Activated naive CD8-positive, alpha-beta T cell treated with anti-CD3 and anti-CD28 coated beads for 36 hours (primary cell): ENCODE measurements at regions not wholly inside any gene's neighbourhood (a gene's known extent, or its start where the extent isn't known, plus 50 kb on each side); places are given as distances from the start of the nearest gene placed in this dataset.
"Not testable (repeated sequence)": the region's sequence is repeated elsewhere in the genome, so short reads cannot be mapped to it uniquely, and the experiment has no call there.

Experiments
- DNase-seq: peaks from one replicate; pipeline ENCODE4 v3.0.0; 2021
- H3K27ac Mint-ChIP-seq: one replicate; pipeline ENCODE4 v1.8.0; 2022; ENCODE audit warnings: mild to moderate bottlenecking, moderate library complexity, mixed read lengths
- H3K27me3 Mint-ChIP-seq: one replicate; pipeline ENCODE4 v1.8.0; 2022; ENCODE audit warnings: mild to moderate bottlenecking, mixed read lengths
- H3K36me3 Mint-ChIP-seq: one replicate; pipeline ENCODE4 v1.8.0; 2021; ENCODE audit warnings: mild to moderate bottlenecking, mixed read lengths
- H3K4me1 Mint-ChIP-seq: one replicate; pipeline ENCODE4 v1.8.0; 2021; ENCODE audit warnings: mixed read lengths
- H3K4me3 Mint-ChIP-seq: one replicate; pipeline ENCODE4 v1.8.0; 2022; ENCODE audit warnings: mild to moderate bottlenecking, moderate library complexity, mixed read lengths
- H3K9me3 Mint-ChIP-seq: one replicate; pipeline ENCODE4 v1.8.0; 2022; ENCODE audit warnings: mixed read lengths

DNA sequence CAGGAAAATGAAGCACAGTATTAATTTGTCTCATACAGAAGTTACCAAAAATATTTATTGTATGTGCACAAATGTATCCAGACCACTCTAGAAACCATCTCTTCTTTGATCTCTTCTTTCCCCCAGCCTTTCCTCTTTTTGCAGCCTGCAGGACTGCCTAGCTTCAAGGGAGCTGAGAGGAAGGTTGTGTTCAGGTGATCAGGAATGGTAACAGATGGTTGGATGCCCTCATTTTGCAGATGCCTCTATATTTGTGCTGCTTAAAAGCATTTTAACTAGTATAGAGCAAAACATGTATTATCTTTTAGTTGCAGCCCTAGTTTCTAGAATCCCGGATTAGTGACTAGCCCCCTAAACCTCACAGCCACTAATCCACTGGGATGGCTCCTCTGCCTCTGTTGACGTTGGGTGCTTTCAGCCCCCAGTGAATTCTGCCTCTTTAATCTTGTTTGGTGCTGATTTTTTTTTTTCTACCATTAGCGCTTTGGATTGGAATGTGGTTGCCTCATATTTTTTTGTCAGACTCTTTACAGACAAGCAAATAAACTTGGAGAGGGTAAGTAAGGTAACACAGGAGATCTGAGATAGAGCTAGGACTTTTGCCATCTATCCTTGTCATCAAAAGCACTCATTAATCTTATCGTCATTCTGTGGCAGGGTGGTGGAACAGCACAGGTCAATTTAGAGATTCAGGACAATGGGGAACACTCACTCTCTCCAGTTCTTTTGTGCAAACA lies 103.8 kb upstream of the NDUFV2 start:
- H3K27ac Mint-ChIP-seq: no peak overlapping the region
- no peak for DNase-seq
- no peak overlapping the region for H3K4me3 Mint-ChIP-seq
- peaks cover 21% of the 10 kb centered on the region for H3K27me3 Mint-ChIP-seq
- H3K36me3 Mint-ChIP-seq: no peaks in the 10 kb centered on the region
- no peaks in the 10 kb centered on the region for H3K4me1 Mint-ChIP-seq
- peaks cover 9% of the 10 kb centered on the region for H3K9me3 Mint-ChIP-seq

DNA sequence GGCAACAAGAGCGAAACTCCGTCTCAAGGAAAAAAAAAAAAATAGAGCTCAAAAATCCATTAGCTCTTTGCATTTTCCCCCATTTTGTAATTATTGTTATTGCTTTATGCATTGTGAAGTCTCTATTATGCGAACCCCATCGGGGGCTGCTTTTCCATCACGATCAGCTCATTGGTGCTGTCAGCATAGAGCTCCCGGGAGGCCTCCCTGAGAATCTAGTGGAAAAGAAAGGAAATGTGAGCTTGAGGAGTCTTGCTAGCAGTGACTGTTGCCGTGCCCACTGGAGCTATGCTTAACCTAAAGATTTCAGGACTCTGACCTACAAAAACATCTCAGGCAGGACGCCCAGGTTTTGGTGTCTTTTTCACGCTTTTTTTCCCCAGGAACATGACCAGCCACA lies 102.6 kb upstream of the NDUFV2 start:
- Mint-ChIP-seq H3K9me3 (peaks cover 9% of the 10 kb centered on the region), H3K4me3 (no peak overlapping the region), H3K36me3 (no peaks in the 10 kb centered on the region), H3K27me3 (peaks cover 21% of the 10 kb centered on the region), H3K27ac (no peak overlapping the region), H3K4me1 (no peaks in the 10 kb centered on the region)
- no peak for DNase-seq

DNA sequence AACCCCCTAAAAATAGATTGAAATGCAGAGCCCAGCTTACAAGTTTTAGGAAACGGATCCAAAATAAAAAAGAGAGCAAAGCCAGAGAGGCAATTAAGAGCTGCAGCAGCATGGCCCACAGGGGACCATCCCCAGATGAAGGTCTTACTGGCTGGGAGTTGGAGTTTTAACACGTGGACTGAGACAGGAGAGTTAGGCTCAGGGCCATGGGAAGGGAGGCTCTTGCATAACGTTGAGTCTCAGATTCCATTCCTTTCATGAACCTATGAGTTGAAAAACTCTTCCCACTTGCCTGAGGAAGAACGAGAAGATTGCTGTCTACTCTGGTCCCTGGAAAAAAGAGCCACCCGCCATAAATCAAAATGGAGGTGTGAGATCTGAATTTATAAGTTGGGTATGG lies 101.8 kb upstream of the NDUFV2 start:
- H3K27ac Mint-ChIP-seq: no peak overlapping the region
- H3K4me1 Mint-ChIP-seq: no peaks in the 10 kb centered on the region
- no peak for DNase-seq
- peaks cover 9% of the 10 kb centered on the region for H3K9me3 Mint-ChIP-seq
- H3K27me3 Mint-ChIP-seq: peaks cover 21% of the 10 kb centered on the region
- H3K4me3 Mint-ChIP-seq: no peak overlapping the region
- H3K36me3 Mint-ChIP-seq: no peaks in the 10 kb centered on the region

DNA sequence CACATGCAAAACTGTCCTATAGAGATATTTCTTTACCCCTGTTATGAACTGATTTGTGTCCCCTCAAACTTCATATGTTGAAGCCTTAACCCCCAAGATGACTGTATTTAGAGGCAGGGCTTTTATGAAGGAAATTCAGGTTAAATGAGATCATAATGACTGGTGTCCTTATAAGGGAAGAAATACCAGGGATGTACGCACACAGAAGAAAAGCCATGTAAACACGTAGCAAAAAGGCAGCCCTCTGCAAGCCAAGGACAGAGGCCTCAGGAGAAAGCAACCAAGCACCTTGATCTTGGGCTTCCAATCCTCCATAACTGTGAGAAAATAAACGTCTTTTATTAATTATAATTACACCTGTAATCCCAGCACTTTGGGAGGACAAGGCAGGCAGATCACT lies 101.3 kb upstream of the NDUFV2 start:
- Mint-ChIP-seq H3K4me3 (no peak overlapping the region), H3K27ac (no peak overlapping the region), H3K36me3 (no peaks in the 10 kb centered on the region), H3K27me3 (peaks cover 21% of the 10 kb centered on the region), H3K4me1 (no peaks in the 10 kb centered on the region), H3K9me3 (peaks cover 9% of the 10 kb centered on the region)
- DNase-seq: no peak

DNA sequence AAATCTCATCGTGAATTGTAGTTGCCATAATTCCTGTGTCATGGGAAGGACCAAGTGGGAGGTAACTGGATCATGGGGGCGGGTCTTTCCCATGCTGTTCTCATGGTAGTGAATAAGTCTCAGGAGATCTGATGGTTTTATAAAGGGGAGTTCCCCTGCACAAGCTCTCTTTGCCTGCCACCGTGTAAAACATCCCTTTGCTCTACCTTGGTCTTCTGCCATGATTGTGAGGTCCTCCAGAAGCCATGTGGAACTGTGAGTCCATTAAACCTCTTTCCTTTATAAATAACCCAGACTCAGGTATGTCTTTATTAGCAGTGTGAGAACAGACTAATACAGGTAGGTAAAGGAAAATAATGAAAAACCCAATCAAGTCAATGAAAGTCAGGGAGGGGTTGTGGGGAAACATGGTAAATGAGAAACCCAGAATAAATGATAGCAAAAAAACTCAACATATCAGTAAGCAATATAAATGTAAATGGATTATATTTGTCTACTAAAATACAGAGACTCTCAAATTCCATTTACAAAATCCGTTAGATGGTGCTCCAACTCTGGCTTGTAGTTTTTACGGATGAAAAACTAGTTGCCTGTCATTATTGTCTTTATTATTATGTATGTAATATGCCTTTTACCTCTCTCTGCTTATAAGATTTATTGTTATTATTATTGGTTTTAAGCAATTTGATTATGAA lies 98.9 kb upstream of the NDUFV2 start:
- no peaks in the 10 kb centered on the region for H3K4me1 Mint-ChIP-seq
- H3K9me3 Mint-ChIP-seq: peaks cover 9% of the 10 kb centered on the region
- DNase-seq: no peak
- H3K27ac Mint-ChIP-seq: no peak overlapping the region
- no peak overlapping the region for H3K4me3 Mint-ChIP-seq
- no peaks in the 10 kb centered on the region for H3K36me3 Mint-ChIP-seq
- peaks cover 25% of the 10 kb centered on the region for H3K27me3 Mint-ChIP-seq

DNA sequence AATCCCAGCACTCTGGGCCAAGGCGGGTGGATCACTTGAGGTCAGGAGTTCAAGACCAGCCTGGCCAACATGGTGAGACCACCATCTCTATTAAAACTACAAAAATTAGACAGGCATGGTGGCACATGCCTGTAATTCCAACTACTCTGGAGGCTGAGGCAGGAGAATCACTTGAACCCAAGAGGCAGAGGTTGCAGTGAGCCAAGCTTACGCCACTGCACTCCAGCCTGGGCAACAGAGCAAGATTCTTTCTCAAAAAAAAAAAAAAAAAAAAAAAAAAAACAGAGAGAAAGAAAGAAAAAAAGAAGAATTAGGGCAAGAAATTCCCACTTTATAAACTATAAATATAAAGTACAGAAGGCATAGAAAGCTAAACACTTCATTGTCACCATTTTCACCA lies 98.2 kb upstream of the NDUFV2 start:
- DNase-seq, H3K27ac Mint-ChIP-seq, H3K9me3 Mint-ChIP-seq, H3K4me3 Mint-ChIP-seq, H3K36me3 Mint-ChIP-seq, H3K4me1 Mint-ChIP-seq: not testable (repeated sequence)
- H3K27me3 Mint-ChIP-seq: peaks cover 27% of the 10 kb centered on the region

DNA sequence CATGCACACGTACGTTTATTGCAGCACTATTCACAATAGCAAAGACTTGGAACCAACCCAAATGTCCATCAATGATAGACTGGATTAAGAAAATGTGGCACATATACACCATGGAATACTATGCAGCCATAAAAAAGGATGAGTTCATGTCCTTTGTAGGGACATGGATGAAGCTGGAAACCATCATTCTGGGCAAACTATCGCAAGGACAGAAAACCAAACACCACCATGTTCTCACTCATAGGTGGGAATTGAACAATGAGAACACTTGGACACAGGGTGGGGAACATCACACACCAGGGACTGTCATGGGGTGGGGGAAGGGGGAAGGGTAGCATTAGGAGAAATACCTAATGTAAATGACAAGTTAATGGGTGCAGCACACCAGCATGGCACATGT lies 94.8 kb upstream of the NDUFV2 start:
- H3K4me1 Mint-ChIP-seq, DNase-seq, H3K4me3 Mint-ChIP-seq, H3K9me3 Mint-ChIP-seq, H3K27ac Mint-ChIP-seq, H3K36me3 Mint-ChIP-seq: not testable (repeated sequence)
- H3K27me3 Mint-ChIP-seq: peaks cover 16% of the 10 kb centered on the region

DNA sequence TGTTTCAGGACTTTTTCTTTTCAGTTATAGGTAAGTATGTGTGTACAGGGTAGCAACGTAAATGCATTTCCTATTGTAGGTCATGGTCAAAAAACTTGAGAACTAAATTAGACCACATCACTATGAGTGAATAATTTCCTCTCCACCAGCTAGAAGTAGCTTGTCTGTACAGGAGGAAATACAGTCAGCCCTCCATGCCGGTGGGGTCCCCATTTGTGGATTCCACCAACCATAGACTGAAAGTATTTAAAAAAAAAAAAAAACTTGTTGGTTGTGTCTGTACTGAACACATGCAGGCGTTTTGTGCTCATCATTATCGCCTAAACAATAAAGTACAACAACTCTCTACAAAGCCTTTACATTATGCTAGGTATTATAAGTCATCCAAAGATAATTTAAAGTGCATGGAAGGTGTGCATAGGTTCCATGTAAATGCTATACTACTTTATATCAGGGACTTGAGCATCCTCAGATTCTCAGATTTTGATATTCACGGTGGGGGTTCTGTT lies 94.2 kb upstream of the NDUFV2 start:
- peaks cover 2% of the 10 kb centered on the region for H3K9me3 Mint-ChIP-seq
- no peak overlapping the region for H3K27ac Mint-ChIP-seq
- no peak for DNase-seq
- no peaks in the 10 kb centered on the region for H3K4me1 Mint-ChIP-seq
- peaks cover 16% of the 10 kb centered on the region for H3K27me3 Mint-ChIP-seq
- no peak overlapping the region for H3K4me3 Mint-ChIP-seq
- no peaks in the 10 kb centered on the region for H3K36me3 Mint-ChIP-seq

DNA sequence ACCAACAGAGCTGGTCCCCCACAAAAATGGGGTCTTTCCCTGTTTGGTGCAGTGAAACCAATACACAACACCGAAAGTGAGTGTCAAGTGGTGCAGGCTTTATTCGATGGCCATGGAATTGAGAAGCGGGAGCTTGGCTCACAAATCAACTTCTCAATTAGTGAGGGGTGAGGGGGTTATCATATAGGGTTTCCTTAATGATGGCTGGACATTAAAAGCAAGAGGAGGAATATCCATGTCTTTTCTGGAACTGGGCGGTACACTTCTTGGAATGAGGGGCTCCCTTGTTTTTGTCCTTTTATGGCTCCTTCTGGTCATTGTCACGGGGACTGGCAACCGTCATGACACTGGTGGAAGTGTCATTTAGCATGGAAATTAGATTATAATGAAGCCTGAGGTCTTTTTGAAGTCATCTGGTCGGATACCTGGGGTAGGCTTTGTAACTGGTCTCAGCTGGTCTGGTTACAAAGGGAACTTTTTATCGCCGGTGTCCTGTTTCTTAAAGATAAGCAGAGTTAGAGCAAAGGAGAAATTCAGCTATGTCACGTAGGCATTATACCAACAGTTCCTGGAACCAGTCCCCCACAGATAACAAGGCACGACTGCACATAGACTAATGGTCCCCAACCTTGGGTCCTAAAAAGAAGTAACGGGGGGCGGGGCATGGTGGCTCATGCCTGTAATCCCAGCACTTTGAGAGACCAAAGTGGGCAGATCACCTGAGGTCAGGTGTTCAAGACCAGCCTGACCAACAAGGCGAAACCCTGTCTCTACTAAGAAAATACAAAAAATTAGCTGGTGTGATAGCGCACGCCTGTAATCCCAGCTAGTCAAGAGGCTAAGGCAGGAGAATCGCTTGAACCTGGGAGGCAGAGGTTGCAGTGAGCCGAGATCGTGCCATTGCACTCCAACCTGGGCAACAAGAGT lies 93.5 kb upstream of the NDUFV2 start:
- no peaks in the 10 kb centered on the region for H3K36me3 Mint-ChIP-seq
- H3K4me1 Mint-ChIP-seq: no peaks in the 10 kb centered on the region
- peaks cover 16% of the 10 kb centered on the region for H3K27me3 Mint-ChIP-seq
- no peak for DNase-seq
- no peak overlapping the region for H3K27ac Mint-ChIP-seq
- no peaks in the 10 kb centered on the region for H3K9me3 Mint-ChIP-seq
- no peak overlapping the region for H3K4me3 Mint-ChIP-seq

DNA sequence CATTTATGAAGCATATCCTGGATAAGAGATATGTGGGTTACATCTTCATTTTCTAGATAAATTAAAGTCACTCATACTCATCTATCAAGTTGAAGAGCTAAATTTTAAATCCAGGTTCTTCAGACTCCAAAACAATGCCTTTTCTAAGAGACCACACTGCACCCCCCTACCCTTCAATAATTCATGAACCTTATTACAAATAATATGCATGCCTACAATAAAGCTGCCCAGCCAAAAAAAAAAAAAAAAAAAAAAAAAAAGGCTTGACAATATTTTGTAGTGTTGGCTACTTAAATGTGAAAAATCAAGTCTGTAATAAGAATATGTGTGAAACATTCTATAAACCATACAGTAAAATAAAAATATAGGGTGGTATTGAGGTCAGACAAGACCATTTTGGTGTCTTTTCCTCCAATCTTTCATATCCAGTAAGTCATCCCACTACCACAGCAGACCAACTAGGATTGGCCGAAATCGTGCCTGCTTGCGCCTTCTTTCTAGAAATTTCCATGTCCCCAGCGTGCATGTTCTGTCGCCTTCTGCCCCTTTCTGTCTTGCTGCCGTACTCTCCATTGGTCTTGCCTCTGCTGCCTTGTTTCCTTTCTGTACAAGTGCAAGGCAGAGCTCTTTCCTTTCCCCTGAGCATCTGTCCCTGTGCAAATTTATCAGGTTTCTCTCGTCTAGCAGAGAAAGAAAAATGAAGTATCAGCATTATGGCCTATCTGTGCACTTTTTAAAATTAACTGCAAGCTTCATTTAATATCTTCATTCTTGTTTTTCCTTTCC lies 92.6 kb upstream of the NDUFV2 start:
- no peaks in the 10 kb centered on the region for H3K36me3 Mint-ChIP-seq
- peaks cover 16% of the 10 kb centered on the region for H3K27me3 Mint-ChIP-seq
- no peaks in the 10 kb centered on the region for H3K9me3 Mint-ChIP-seq
- H3K4me3 Mint-ChIP-seq: no peak overlapping the region
- no peak overlapping the region for H3K27ac Mint-ChIP-seq
- no peak for DNase-seq
- no peaks in the 10 kb centered on the region for H3K4me1 Mint-ChIP-seq

DNA sequence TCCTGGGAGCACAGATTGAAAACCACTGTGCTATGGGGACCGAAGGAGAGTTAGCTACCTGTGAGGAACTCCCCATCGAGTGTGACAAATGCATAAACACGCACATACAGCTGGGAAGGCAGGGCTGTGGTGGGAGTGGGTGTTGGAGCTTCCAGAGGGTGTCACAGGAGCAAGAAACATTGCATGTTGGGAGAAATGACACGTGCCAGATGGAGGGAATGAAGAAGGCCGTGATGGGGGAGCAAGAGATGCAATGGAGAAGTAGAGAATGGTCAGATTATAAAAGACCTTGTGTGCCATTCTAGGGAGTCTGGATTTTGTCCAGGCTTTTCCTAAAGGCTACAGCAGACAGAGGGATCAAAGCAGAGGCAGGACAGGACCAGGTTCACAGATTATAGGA lies 91.1 kb upstream of the NDUFV2 start:
- Mint-ChIP-seq H3K4me1 (no peaks in the 10 kb centered on the region), H3K27me3 (peaks cover 16% of the 10 kb centered on the region), H3K27ac (no peak overlapping the region), H3K9me3 (no peaks in the 10 kb centered on the region), H3K4me3 (no peak overlapping the region), H3K36me3 (no peaks in the 10 kb centered on the region)
- DNase-seq: no peak

DNA sequence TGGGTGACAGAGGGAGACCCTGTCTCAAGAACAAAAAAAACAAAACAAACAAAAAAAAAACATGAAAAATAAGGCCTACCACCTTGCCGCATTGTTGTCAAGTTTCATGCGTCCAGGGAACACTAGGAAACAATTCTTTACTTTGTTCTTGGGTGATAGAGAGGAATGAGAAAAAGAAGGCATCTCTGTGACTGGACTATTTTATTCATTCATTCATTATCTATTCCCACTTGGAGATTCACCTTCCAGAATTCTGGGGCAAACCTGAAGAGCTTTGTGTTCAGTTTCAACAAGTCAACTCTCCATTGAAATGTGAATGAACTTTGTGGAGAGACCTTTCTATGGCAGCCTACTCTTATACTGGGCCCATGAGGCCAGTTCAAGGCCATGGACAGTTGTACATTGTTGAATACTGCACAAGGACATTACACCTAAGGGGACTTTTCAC lies 88.5 kb upstream of the NDUFV2 start:
- no peak overlapping the region for H3K4me3 Mint-ChIP-seq

DNA sequence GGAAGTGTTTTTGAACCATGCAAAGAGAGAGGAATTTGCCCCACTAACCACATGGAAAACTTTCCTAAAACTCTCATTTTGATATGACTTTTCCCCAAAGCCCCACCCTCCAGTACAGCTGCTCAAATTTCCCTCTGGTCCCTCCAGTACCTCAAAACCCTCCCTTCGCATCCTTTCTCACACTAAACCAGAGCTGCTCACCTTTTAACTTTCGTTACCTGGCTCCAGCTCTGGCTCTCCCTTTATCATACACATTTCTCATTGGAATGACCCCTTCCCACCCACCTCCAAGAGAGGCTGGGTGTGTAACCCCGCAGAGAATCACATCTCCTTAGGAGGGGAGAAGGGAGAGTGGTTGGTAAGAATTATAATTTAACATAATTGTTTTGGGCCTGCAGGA lies 86.8 kb upstream of the NDUFV2 start:
- Mint-ChIP-seq H3K4me1 (peaks cover 3% of the 10 kb centered on the region), H3K4me3 (no peak overlapping the region), H3K36me3 (no peaks in the 10 kb centered on the region), H3K27me3 (peaks cover 8% of the 10 kb centered on the region), H3K9me3 (no peaks in the 10 kb centered on the region), H3K27ac (no peak overlapping the region)
- DNase-seq: no peak

More for the DNA sequence above, 88.5 kb upstream of the NDUFV2 start:
- Mint-ChIP-seq H3K4me1 (peaks cover 3% of the 10 kb centered on the region), H3K9me3 (no peaks in the 10 kb centered on the region), H3K36me3 (no peaks in the 10 kb centered on the region), H3K27ac (no peak overlapping the region), H3K27me3 (peaks cover 15% of the 10 kb centered on the region)
- no peak for DNase-seq

DNA sequence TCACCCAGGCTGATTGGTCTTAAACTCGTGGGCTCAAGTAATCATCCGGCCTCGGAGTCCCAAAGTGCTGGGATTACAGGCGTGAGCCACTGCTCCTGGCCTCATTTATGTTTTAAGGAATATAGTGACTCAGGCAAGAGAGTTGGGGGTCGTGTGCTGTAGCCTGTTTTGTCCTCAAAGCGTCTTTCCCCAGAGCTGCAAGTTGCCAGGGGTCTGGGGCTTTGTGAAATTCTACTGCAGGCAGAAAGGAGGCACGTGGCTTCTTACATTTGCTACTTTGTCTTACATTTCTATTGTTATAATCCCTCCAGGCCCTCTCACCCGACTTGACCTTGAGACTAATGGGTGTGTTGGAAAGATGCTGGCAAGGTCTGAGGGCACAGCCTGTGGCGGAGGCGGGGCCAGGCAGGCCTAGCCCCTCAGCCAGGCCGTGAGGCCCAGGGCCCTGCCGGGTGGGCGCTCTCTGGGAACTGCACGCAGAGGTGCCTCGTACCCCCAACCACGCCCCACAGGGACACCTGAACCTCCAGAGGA lies 85.8 kb upstream of the NDUFV2 start:
- H3K27ac Mint-ChIP-seq: no peak overlapping the region
- no peak overlapping the region for H3K4me3 Mint-ChIP-seq
- no peaks in the 10 kb centered on the region for H3K9me3 Mint-ChIP-seq
- no peak for DNase-seq
- peaks cover 8% of the 10 kb centered on the region for H3K27me3 Mint-ChIP-seq
- no peaks in the 10 kb centered on the region for H3K36me3 Mint-ChIP-seq
- H3K4me1 Mint-ChIP-seq: peaks cover 3% of the 10 kb centered on the region
